HEK293 (cell line): ENCODE measurements at regions not wholly inside any gene's neighbourhood (a gene's known extent, or its start where the extent isn't known, plus 50 kb on each side); places are given as distances from the start of the nearest gene placed in this dataset.

ENCODE experiments used
- CTCF ChIA-PET: fragments of 350-600 bp; formaldehyde crosslinking; extraction: SDS; loops from one replicate; lab custom pipeline; 2021; ENCODE audit warnings: antibody characterized with exemption; lab: Yijun Ruan, JAX
- POLR2A ChIA-PET: fragments of 300-600 bp; formaldehyde crosslinking; extraction: SDS; loops from one replicate; lab custom pipeline; 2020; ENCODE audit warnings: antibody characterized with exemption, inconsistent platforms; lab: Yijun Ruan, JAX
- H3K27ac ChIP-seq: fragments of 200-500 bp; sonication (Bioruptor generic); 2 replicates; pipeline ENCODE4 v1.5.1; 2014; ENCODE audit warnings: low read depth, low read length, control low read depth, inconsistent platforms; ENCODE audit errors: extremely low read depth
- H3K36me3 ChIP-seq, 2 experiments: fragments of 200-500 bp in 1 of 2; sonication (Bioruptor generic) in 1 of 2; 1 replicate in 1 of 2; 2 replicates in 1 of 2; pipeline ENCODE4 v1.5.1; 2014 to 2017; ENCODE audit warnings: inconsistent platforms in 2 of 2, low read length in 2 of 2; ENCODE audit not compliant: control insufficient read depth in 2 of 2, insufficient read depth in 1 of 2
- H3K4me1 ChIP-seq: fragments of 200-500 bp; sonication (Bioruptor generic); 2 replicates; pipeline ENCODE4 v1.5.1; 2014; ENCODE audit warnings: mild to moderate bottlenecking, low read length, inconsistent platforms; ENCODE audit not compliant: control insufficient read depth, insufficient read depth
- H3K4me3 ChIP-seq: 2 replicates; pipeline ENCODE4 v1.5.1; 2011; ENCODE audit warnings: low read depth, mild to moderate bottlenecking, control low read depth, low read length, moderate library complexity
- H3K9me3 ChIP-seq: fragments of 200-500 bp; sonication (Bioruptor generic); 2 replicates; pipeline ENCODE4 v1.5.1; 2014; ENCODE audit warnings: low read depth, low read length, inconsistent platforms; ENCODE audit not compliant: control insufficient read depth, insufficient read depth
- GLI2 ChIP-seq: fragments of 450-650 bp; formaldehyde crosslinking; IDR thresholded peaks from 2 replicates; pipeline ENCODE4; 2017; ENCODE audit warnings: missing biosample characterization, missing genetic modification characterization, low read depth, borderline replicate concordance
- GLI4 ChIP-seq: fragments of 450-650 bp; formaldehyde crosslinking; IDR thresholded peaks from 2 replicates; pipeline ENCODE4 v1.5.1; 2016; ENCODE audit warnings: missing biosample characterization, missing genetic modification characterization
- HIC1 ChIP-seq: fragments of 450-650 bp; formaldehyde crosslinking; IDR thresholded peaks from 2 replicates; pipeline ENCODE4 v1.5.1; 2016; ENCODE audit warnings: missing biosample characterization, missing genetic modification characterization
- MEIS1 ChIP-seq: sonication (generic); formaldehyde crosslinking; IDR thresholded peaks from 2 replicates; pipeline ENCODE4 v1.8.1; 2022; ENCODE audit warnings: missing genetic modification reagents, mild to moderate bottlenecking, borderline replicate concordance
- PBX3 ChIP-seq: sonication (generic); formaldehyde crosslinking; IDR thresholded peaks from 2 replicates; pipeline ENCODE4 v1.8.1; 2022; ENCODE audit warnings: mild to moderate bottlenecking, moderate library complexity, missing genetic modification reagents
- ZNF121 ChIP-seq: fragments of 450-650 bp; formaldehyde crosslinking; IDR thresholded peaks from 2 replicates; pipeline ENCODE4 v1.5.1; 2016; ENCODE audit warnings: missing biosample characterization, missing genetic modification characterization
- ZNF146 ChIP-seq: fragments of 450-650 bp; formaldehyde crosslinking; IDR thresholded peaks from 2 replicates; pipeline ENCODE4 v1.5.1; 2016; ENCODE audit warnings: missing biosample characterization, missing genetic modification characterization
- ZNF148 ChIP-seq: fragments of 450-650 bp; formaldehyde crosslinking; IDR thresholded peaks from 2 replicates; pipeline ENCODE4 v1.5.0; 2017; ENCODE audit warnings: missing biosample characterization, missing genetic modification characterization, borderline replicate concordance
- ZNF157 ChIP-seq: fragments of 450-650 bp; formaldehyde crosslinking; IDR thresholded peaks from 2 replicates; pipeline ENCODE4 v1.5.1; 2016; ENCODE audit warnings: missing biosample characterization, missing genetic modification characterization
- ZNF274 ChIP-seq, 2 experiments: fragments of 200-500 bp in 1 of 2; fragments of 450-650 bp in 1 of 2; sonication (Bioruptor generic) in 1 of 2; formaldehyde crosslinking in 1 of 2; IDR thresholded peaks; 2 replicates each; pipeline versions ENCODE4 v1.5.1 to v1.6.1; 2014 to 2016; ENCODE audit warnings: borderline replicate concordance in 1 of 2, inconsistent platforms in 1 of 2, low read length in 1 of 2, missing biosample characterization in 1 of 2, missing genetic modification characterization in 1 of 2
- ZNF311 ChIP-seq: fragments of 450-650 bp; formaldehyde crosslinking; IDR thresholded peaks from 2 replicates; pipeline ENCODE4 v1.5.1; 2017; ENCODE audit warnings: missing biosample characterization, missing genetic modification characterization, borderline replicate concordance
- ZNF350 ChIP-seq: fragments of 450-650 bp; formaldehyde crosslinking; IDR thresholded peaks from 2 replicates; pipeline ENCODE4 v1.5.0; 2017; ENCODE audit warnings: missing biosample characterization, mild to moderate bottlenecking, missing genetic modification characterization
- ZNF529 ChIP-seq: fragments of 450-650 bp; formaldehyde crosslinking; IDR thresholded peaks from 2 replicates; pipeline ENCODE4 v1.5.1; 2017; ENCODE audit warnings: missing genetic modification characterization, missing biosample characterization; ENCODE audit not compliant: insufficient replicate concordance
- ZNF530 ChIP-seq: fragments of 450-650 bp; formaldehyde crosslinking; IDR thresholded peaks from 2 replicates; pipeline ENCODE4 v1.5.1; 2016; ENCODE audit warnings: low read depth, missing biosample characterization, missing genetic modification characterization
- ZNF621 ChIP-seq: fragments of 450-650 bp; formaldehyde crosslinking; IDR thresholded peaks from 2 replicates; pipeline ENCODE4 v1.5.1; 2017; ENCODE audit warnings: missing biosample characterization, missing genetic modification characterization
- ZNF692 ChIP-seq: fragments of 450-650 bp; formaldehyde crosslinking; IDR thresholded peaks from 2 replicates; pipeline ENCODE4 v1.5.1; 2016; ENCODE audit warnings: missing biosample characterization, missing genetic modification characterization
- TF ChIP-seq, protein P1 (sequence below): fragments of 450-650 bp; formaldehyde crosslinking; IDR thresholded peaks from 2 replicates; pipeline ENCODE4 v1.5.1; 2016; ENCODE audit warnings: missing biosample characterization, missing genetic modification characterization, borderline replicate concordance
- TF ChIP-seq, protein P2 (sequence below): fragments of 450-650 bp; formaldehyde crosslinking; IDR thresholded peaks from 2 replicates; pipeline ENCODE4 v1.5.1; 2016; ENCODE audit warnings: missing biosample characterization, missing genetic modification characterization, low read depth
- TF ChIP-seq, protein P3 (sequence below): fragments of 450-650 bp; formaldehyde crosslinking; optimal IDR thresholded peaks from 2 replicates; pipeline ENCODE3; 2016; ENCODE audit warnings: missing biosample characterization, mild to moderate bottlenecking, missing genetic modification characterization

DNA sequence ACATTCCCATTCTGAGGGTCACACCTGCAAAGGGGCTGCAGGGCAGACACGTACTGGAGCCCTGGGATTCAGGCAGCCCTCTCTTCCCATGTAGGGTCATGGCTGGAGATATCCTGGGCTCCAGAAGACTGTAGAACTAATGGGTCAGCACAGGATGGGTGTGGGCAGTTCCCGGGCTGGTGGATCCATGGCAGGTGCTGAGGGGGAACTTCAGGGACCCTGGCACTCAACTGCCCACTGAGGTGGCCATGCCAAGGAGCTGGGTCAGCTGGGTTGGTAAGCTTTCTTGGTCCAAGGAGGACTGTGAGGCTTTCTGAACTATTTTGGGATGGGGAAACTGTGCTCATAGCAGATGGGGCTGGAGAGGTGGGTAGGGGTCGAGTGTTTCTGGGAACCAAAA is 183.4 kb upstream of the RTL1 start (continued):
- TF ChIP-seq ZNF692 (no peak), ZNF157 (tag by site-specific recombination) (no peak), ZNF350 (tag by site-specific recombination) (no peak), ZNF148 (tag by site-specific recombination) (no peak), GLI4 (tag by site-specific recombination) (no peak)
- TF ChIP-seq, protein P1, sequence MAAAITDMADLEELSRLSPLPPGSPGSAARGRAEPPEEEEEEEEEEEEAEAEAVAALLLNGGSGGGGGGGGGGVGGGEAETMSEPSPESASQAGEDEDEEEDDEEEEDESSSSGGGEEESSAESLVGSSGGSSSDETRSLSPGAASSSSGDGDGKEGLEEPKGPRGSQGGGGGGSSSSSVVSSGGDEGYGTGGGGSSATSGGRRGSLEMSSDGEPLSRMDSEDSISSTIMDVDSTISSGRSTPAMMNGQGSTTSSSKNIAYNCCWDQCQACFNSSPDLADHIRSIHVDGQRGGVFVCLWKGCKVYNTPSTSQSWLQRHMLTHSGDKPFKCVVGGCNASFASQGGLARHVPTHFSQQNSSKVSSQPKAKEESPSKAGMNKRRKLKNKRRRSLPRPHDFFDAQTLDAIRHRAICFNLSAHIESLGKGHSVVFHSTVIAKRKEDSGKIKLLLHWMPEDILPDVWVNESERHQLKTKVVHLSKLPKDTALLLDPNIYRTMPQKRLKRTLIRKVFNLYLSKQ (tag by site-specific recombination), result no peak

GRCh38 chr14:101087614-101088394 is 184.3 kb upstream of the RTL1 start:
- no peak overlapping the region for H3K4me3 ChIP-seq
- TF ChIP-seq HIC1 (no peak), GLI2 (tag by site-specific recombination) (no peak), PBX3 (no peak)
- ChIA-PET POLR2A (no interaction called here), CTCF (no interaction called here)
- no peaks in the 10 kb centered on the region for H3K4me1 ChIP-seq
- H3K27ac ChIP-seq, result no peak overlapping the region
- H3K36me3 ChIP-seq, result no peaks in the 10 kb centered on the region
- no peaks in the 10 kb centered on the region for H3K9me3 ChIP-seq

GRCh38 chr14:101088395-101088667 is 184.8 kb upstream of the RTL1 start:
- ChIA-PET POLR2A (no interaction called here), CTCF (no interaction called here)
- H3K36me3 ChIP-seq, result no peaks in the 10 kb centered on the region
- H3K9me3 ChIP-seq, result no peaks in the 10 kb centered on the region
- no peaks in the 10 kb centered on the region for H3K4me1 ChIP-seq
- no peak overlapping the region for H3K27ac ChIP-seq
- H3K4me3 ChIP-seq, result no peak overlapping the region
- no peak for TF ChIP-seq ZNF146
- TF ChIP-seq, protein P2, sequence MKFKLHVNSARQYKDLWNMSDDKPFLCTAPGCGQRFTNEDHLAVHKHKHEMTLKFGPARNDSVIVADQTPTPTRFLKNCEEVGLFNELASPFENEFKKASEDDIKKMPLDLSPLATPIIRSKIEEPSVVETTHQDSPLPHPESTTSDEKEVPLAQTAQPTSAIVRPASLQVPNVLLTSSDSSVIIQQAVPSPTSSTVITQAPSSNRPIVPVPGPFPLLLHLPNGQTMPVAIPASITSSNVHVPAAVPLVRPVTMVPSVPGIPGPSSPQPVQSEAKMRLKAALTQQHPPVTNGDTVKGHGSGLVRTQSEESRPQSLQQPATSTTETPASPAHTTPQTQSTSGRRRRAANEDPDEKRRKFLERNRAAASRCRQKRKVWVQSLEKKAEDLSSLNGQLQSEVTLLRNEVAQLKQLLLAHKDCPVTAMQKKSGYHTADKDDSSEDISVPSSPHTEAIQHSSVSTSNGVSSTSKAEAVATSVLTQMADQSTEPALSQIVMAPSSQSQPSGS, result no peak
- no peak for TF ChIP-seq ZNF530 (tag by site-specific recombination)
- TF ChIP-seq ZNF311 (tag by site-specific recombination), result no peak
- no peak for TF ChIP-seq ZNF621 (tag by site-specific recombination)
- TF ChIP-seq ZNF529 (tag by site-specific recombination), result no peak
- no peak for TF ChIP-seq MEIS1 (CRISPR knock-in tag)
- TF ChIP-seq ZNF274 (IDR thresholded peaks at IDR 0.05; ENCODE audit: low read length), result no peak
- TF ChIP-seq ZNF274 (tag by site-specific recombination; IDR thresholded peaks at IDR 0.05; ENCODE audit: borderline replicate concordance), result no peak
- TF ChIP-seq ZNF121 (tag by site-specific recombination), result no peak
- TF ChIP-seq, protein P3, sequence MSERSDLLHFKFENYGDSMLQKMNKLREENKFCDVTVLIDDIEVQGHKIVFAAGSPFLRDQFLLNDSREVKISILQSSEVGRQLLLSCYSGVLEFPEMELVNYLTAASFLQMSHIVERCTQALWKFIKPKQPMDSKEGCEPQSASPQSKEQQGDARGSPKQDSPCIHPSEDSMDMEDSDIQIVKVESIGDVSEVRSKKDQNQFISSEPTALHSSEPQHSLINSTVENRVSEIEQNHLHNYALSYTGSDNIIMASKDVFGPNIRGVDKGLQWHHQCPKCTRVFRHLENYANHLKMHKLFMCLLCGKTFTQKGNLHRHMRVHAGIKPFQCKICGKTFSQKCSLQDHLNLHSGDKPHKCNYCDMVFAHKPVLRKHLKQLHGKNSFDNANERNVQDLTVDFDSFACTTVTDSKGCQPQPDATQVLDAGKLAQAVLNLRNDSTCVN (tag by site-specific recombination), result no peak
